PFSK-1 (cell line): ENCODE measurements at regions not wholly inside any gene's neighbourhood (a gene's known extent, or its start where the extent isn't known, plus 50 kb on each side); places are given as distances from the start of the nearest gene placed in this dataset.

Source experiments
- POLR2AphosphoS5 ChIP-seq: IDR thresholded peaks from 2 replicates; pipeline ENCODE4 v1.6.1; 2012; ENCODE audit warnings: low read depth, mild to moderate bottlenecking, control low read depth, low read length, moderate library complexity
- REST ChIP-seq, 2 experiments: IDR thresholded peaks; 2 replicates each; pipeline versions ENCODE4 v1.6.1 to v1.8.0; 2011 to 2012; ENCODE audit warnings: low read depth in 2 of 2, low read length in 2 of 2, control low read depth in 1 of 2, inconsistent platforms in 1 of 2, mild to moderate bottlenecking in 1 of 2, moderate library complexity in 1 of 2; ENCODE audit not compliant: insufficient read depth in 1 of 2
- TAF1 ChIP-seq: IDR thresholded peaks from 2 replicates; pipeline ENCODE4 v1.6.1; 2012; ENCODE audit warnings: low read length, control low read depth, borderline replicate concordance; ENCODE audit not compliant: insufficient read depth

GRCh38 chr9:30688801-30689200, 1695.6 kb upstream of the ACO1 start:
- no peak for TF ChIP-seq POLR2AphosphoS5
- TF ChIP-seq REST (IDR thresholded peaks at IDR 0.05; ENCODE audit: insufficient read depth in 1 of 2, low read depth in 2 of 2, low read length in 2 of 2), result no peak
- no peak for TF ChIP-seq TAF1
